K562 (cell line): ENCODE measurements at regions not wholly inside any gene's neighbourhood (a gene's known extent, or its start where the extent isn't known, plus 50 kb on each side); places are given as distances from the start of the nearest gene placed in this dataset.

Experiments used
- CTCF ChIP-seq, 3 experiments: IDR thresholded peaks in 2 of 3; conservative IDR thresholded peaks in 1 of 3; 2 replicates each; pipeline ENCODE4 v1.5.1; 2011 to 2012; ENCODE audit warnings: low read length in 3 of 3, mild to moderate bottlenecking in 3 of 3, control low read depth in 2 of 3, improper control_type of control experiment in 1 of 3, inconsistent platforms in 1 of 3, low read depth in 1 of 3, mixed read lengths in 1 of 3, moderate library complexity in 1 of 3; ENCODE audit not compliant: insufficient read depth in 2 of 3
- DEAF1 ChIP-seq: fragments of 450-650 bp; formaldehyde crosslinking; IDR thresholded peaks from 2 replicates; pipeline ENCODE4 v1.4.0; 2020; ENCODE audit warnings: mild to moderate bottlenecking, moderate library complexity
- FUS ChIP-seq: fragments of 200-400 bp; formaldehyde crosslinking; optimal IDR thresholded peaks from 2 replicates; pipeline ENCODE3; 2017; ENCODE audit warnings: low read depth, low read length
- NFRKB ChIP-seq: fragments of 450-650 bp; IDR thresholded peaks from 2 replicates; pipeline ENCODE4 v1.6.1; 2016; ENCODE audit warnings: low read depth
- POLR2B ChIP-seq: fragments of 450-650 bp; IDR thresholded peaks from 2 replicates; pipeline ENCODE4 v1.6.1; 2018; ENCODE audit warnings: low read depth; ENCODE audit not compliant: partially characterized antibody
- POLR3G ChIP-seq: IDR thresholded peaks from 2 replicates; pipeline ENCODE4 v1.6.1; 2011; ENCODE audit not compliant: insufficient read length, insufficient replicate concordance; ENCODE audit errors: extremely low read depth
- RBM34 ChIP-seq: fragments of 200-400 bp; formaldehyde crosslinking; IDR thresholded peaks from 2 replicates; pipeline ENCODE4 v1.6.1; 2018; ENCODE audit warnings: low read length, borderline replicate concordance; ENCODE audit not compliant: insufficient read depth
- SMC3 ChIP-seq: conservative IDR thresholded peaks from 2 replicates; pipeline ENCODE4 v1.6.1; 2011; ENCODE audit warnings: low read depth, low read length, improper control_type of control experiment; ENCODE audit not compliant: insufficient read depth
- ZFP30 ChIP-seq: fragments of 250-450 bp; sonication (Bioruptor Pico); IDR thresholded peaks from 2 replicates; pipeline ENCODE4 v1.8.0; 2022; ENCODE audit warnings: moderate library complexity, mild to moderate bottlenecking, inconsistent platforms, borderline replicate concordance
- ZNF12 ChIP-seq: sonication (generic); formaldehyde crosslinking; IDR thresholded peaks from 2 replicates; pipeline ENCODE4 v1.4.0; 2020; ENCODE audit warnings: mild to moderate bottlenecking, missing genetic modification reagents

GRCh38 chr1:209235166-209235565, 348.3 kb upstream of the CAMK1G start:
- no peak for TF ChIP-seq ZNF12 (CRISPR knock-in tag)
- no peak for TF ChIP-seq POLR3G
- TF ChIP-seq RBM34 = no peak
- no peak for TF ChIP-seq NFRKB
- no peak for TF ChIP-seq SMC3
- TF ChIP-seq CTCF (IDR thresholded peaks at IDR 0.05 in 2 of 3, conservative IDR thresholded peaks at IDR 0.05 in 1 of 3; ENCODE audit: insufficient read depth in 2 of 3, low read depth in 1 of 3, low read length in 3 of 3) = no peak
- TF ChIP-seq FUS = no peak
- no peak for TF ChIP-seq POLR2B
- no peak for TF ChIP-seq DEAF1 (CRISPR knock-in tag)
- no peak for TF ChIP-seq ZFP30 (CRISPR knock-in tag)
